Renal cortical epithelial cell (primary cell): ENCODE measurements at regions not wholly inside any gene's neighbourhood (a gene's known extent, or its start where the extent isn't known, plus 50 kb on each side); places are given as distances from the start of the nearest gene placed in this dataset.

Experiments used
- DNase-seq: peaks from one replicate; pipeline ENCODE4 v3.0.0-alpha.2; 2011; ENCODE audit warnings: low read depth

GRCh38 chr6:100944644-100945043, 63.5 kb upstream of the ASCC3 start:
- no peak for DNase-seq

GRCh38 chr6:100946021-100946540, 65.0 kb upstream of the ASCC3 start:
- DNase-seq, result peak; percentile 2

GRCh38 chr6:100946711-100947110, 65.6 kb upstream of the ASCC3 start:
- no peak for DNase-seq

- peak; percentile 26 for DNase-seq
Measured at GRCh38 chr6:100948381-100949133, 67.4 kb upstream of the ASCC3 start.

GRCh38 chr6:100952006-100952405, 70.9 kb upstream of the ASCC3 start:
- DNase-seq, result no peak

- no peak for DNase-seq
Measured at GRCh38 chr6:100959280-100959679, 78.2 kb upstream of the ASCC3 start.

- DNase-seq, result no peak
Measured at GRCh38 chr6:100962466-100962865, 81.3 kb upstream of the ASCC3 start.

GRCh38 chr6:100965067-100965466, 83.9 kb upstream of the ASCC3 start:
- no peak for DNase-seq

- no peak for DNase-seq
Measured at GRCh38 chr6:100968949-100969348, 87.8 kb upstream of the ASCC3 start.

GRCh38 chr6:100979267-100979666, 98.1 kb upstream of the ASCC3 start:
- no peak for DNase-seq

GRCh38 chr6:100980949-100981348, 99.8 kb upstream of the ASCC3 start:
- DNase-seq, result no peak

GRCh38 chr6:100986921-100987320, 105.8 kb upstream of the ASCC3 start:
- DNase-seq, result no peak

- DNase-seq, result no peak
Measured at GRCh38 chr6:100987556-100987955, 106.4 kb upstream of the ASCC3 start.

- DNase-seq, result no peak
Measured at GRCh38 chr6:100988391-100988984, 107.4 kb upstream of the ASCC3 start.

GRCh38 chr6:100990070-100990469, 108.9 kb upstream of the ASCC3 start:
- no peak for DNase-seq

- no peak for DNase-seq
Measured at GRCh38 chr6:100996409-100996808, 115.3 kb upstream of the ASCC3 start.

- no peak for DNase-seq
Measured at GRCh38 chr6:100998111-100998510, 117.0 kb upstream of the ASCC3 start.

GRCh38 chr6:100999034-100999597, 118.0 kb upstream of the ASCC3 start:
- DNase-seq, result no peak

GRCh38 chr6:101000341-101000740, 119.2 kb upstream of the ASCC3 start:
- no peak for DNase-seq

GRCh38 chr6:101001012-101001411, 119.9 kb upstream of the ASCC3 start:
- DNase-seq, result no peak

- DNase-seq, result no peak
Measured at GRCh38 chr6:101001607-101002006, 120.5 kb upstream of the ASCC3 start.

GRCh38 chr6:101003075-101003474, 121.9 kb upstream of the ASCC3 start:
- DNase-seq, result no peak

GRCh38 chr6:101011186-101011585, 130.1 kb upstream of the ASCC3 start:
- DNase-seq, result peak; percentile 2
